ENCODE measurements at regions not wholly inside any gene's neighbourhood (a gene's known extent, or its start where the extent isn't known, plus 50 kb on each side); places are given as distances from the start of the nearest gene placed in this dataset.

- DNase-seq (ENCODE audit: low read depth, low spot score): no peak
Measured at GRCh38 chr6:33967966-33968724, 164.3 kb upstream of the MLN start.

DNA sequence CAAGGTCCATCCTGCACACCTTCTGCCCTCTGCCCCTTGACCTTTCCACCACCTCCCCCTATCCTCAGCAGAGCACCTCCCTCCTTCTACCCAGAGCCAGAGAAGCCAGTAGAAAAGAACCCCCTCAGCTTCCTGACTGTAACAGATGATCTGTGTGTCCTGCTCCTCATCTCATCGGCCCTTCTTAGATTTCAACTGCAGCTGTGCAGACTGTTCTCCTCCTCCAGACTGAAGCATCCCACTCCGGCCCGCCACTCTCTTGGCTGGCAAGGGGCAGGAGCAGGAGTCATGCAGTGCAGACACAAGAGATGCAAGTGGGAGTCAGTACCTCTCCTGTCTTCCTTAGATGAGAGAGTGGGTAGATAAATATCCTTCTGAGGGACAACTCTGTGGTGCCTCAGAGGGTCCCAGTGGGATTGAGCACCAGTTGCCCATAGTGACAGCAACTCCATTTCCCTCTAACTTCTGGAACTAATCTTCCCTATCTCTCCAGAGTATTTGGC lies 163.5 kb upstream of the MLN start:
- no peak for DNase-seq (ENCODE audit: low read depth, low spot score)

- DNase-seq (ENCODE audit: low read depth, low spot score): no peak
Measured at GRCh38 chr6:33966536-33966935, 162.7 kb upstream of the MLN start.

- DNase-seq (ENCODE audit: low read depth, low spot score): no peak
Measured at GRCh38 chr6:33965766-33966165, 162.0 kb upstream of the MLN start.

GRCh38 chr6:33964387-33964786 lies 160.6 kb upstream of the MLN start:
- DNase-seq (ENCODE audit: low read depth, low spot score): no peak

GRCh38 chr6:33963136-33963750 lies 159.4 kb upstream of the MLN start:
- no peak for DNase-seq (ENCODE audit: low read depth, low spot score)

- DNase-seq (ENCODE audit: low read depth, low spot score): no peak
Measured at GRCh38 chr6:33962246-33963027, 158.6 kb upstream of the MLN start.

- DNase-seq (ENCODE audit: low read depth, low spot score): no peak
Measured at GRCh38 chr6:33961691-33962090, 157.9 kb upstream of the MLN start.

DNA sequence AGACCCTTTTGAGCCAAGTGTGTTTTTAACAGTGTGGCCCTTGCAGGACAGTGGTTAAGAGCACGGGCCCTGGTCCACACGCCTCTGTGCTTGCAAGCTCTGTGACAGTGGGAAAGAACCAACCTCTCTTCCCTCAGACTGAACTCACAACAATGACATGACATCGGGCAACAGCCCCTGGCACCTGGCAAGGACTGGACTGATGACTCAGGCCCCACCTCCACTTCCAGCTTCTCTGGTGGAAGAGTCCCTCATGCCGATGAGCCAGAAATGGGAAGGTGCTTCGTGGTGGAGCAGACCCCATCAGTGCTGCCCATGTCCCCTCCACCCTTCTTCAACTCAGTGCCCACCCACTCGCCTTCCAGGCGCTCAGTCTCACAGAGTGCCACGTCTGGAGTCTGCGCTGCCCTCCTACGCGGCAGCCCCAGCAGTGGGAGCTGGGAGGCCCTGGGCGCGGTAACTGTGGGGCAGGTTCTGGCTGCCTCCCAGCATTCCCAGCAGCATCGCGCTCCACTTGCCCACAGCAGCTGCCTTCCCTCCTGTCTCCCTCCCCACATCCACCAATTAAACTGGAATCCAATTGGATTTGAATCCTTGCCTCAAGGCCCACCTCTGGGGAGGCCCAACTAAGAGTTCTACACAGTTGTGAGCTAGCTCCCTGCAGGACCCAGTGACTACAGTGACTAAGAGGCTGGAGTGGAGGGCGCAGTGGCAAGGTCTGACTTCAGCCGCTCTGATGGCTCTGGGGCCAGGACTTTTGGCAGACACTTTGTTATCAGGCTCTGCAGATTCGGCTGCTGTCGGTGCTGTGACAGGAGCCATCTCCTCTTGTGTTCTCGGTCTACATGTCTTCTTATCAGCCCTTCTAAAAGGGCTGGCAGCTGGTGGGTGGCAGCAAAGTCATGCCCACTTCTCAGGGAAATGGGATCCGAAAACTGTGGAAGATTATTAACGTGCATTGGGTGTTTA lies 156.8 kb upstream of the MLN start:
- no peak for DNase-seq (ENCODE audit: low read depth, low spot score)

DNA sequence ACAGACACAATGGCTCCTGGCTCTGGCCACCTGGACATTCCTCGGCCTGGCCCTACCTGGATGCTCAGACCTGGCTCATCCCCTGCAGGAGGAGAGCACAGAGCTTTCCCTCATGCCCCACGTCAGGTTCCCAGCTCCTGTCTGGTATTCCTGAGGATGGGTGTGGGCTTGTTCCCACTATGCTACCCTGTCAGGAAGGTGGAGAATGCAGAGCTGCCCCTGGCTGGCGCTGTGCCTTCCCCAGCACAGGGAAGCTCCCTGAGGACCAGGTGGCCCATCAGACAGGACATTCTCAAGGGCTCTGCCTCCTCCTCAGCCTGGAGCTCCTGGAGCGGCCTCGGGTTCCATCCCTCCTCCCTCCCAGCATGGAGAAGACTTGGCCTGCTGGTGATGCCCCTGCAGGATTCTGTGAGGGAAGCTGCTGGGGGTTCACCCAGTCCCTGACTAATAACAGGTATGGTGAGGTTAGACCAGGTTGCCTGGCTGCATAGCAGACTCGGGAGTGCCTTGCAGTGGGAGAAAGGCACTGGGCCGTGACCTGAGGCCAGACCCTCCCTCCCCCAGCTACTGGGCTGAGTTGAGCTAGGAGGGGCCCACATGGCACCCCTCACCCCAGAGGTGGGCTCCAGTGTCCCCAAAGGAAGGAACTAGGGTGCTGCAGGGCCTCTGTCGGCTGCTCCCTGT lies 156.0 kb upstream of the MLN start:
- DNase-seq (ENCODE audit: low read depth, low spot score): no peak

DNA sequence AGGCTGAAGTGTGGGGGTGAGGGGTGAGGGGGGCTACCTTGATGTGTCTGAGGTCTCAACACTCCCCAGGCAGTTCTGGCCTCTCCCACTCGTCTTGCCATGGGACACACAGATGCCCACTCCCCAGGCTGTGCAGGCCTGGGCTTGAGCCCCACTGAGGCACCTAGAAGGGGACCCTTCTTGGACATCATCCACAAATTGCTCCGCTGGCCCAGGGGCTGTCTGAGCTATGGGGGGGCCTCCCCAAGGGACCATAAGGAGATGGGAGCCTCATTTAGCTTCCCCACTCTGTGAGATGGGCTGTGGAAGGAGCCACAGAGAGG lies 155.5 kb upstream of the MLN start:
- DNase-seq (ENCODE audit: low read depth, low spot score): no peak

DNA sequence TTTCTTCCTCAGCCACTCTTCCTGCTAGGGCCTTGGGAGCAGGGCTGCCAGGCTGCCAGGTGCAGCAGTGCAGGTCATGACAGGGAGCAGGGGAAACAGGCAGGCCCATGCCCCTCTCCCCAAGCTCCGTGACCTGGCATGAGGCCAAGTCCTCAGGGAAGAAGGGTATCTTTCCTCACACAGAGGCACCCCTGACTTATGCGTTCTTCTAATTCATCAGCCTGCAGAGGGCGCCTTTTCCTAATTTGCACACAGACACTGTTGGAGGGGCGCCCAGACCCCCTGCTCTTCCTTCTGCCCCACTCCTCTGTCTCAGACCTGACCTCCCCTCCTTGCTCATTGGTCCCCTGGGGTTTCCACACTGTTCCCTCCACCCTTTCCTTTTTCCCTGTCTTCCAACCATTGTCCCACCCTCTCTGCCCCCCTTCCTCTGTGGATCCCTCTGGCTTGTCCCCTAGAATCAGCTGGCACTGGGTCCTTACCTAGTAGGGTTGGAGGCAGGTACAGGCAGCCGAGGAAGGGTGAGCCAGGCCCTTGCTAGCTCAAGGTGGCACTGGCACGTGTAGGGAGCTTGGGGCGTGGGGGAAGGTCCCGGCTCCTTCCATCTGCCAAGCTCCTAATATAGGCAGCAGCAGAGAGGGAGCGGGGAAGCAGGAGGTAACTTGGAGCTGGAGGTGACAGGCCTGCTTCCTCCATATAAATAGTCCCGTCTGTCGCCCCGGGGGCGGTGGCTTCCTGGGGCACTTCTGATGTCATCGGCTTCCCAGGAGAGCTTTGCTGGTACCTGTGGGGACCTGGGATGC lies 154.9 kb upstream of the MLN start:
- DNase-seq (ENCODE audit: low read depth, low spot score): no peak

GRCh38 chr6:33957892-33958525 lies 154.2 kb upstream of the MLN start:
- no peak for DNase-seq (ENCODE audit: low read depth, low spot score)

DNA sequence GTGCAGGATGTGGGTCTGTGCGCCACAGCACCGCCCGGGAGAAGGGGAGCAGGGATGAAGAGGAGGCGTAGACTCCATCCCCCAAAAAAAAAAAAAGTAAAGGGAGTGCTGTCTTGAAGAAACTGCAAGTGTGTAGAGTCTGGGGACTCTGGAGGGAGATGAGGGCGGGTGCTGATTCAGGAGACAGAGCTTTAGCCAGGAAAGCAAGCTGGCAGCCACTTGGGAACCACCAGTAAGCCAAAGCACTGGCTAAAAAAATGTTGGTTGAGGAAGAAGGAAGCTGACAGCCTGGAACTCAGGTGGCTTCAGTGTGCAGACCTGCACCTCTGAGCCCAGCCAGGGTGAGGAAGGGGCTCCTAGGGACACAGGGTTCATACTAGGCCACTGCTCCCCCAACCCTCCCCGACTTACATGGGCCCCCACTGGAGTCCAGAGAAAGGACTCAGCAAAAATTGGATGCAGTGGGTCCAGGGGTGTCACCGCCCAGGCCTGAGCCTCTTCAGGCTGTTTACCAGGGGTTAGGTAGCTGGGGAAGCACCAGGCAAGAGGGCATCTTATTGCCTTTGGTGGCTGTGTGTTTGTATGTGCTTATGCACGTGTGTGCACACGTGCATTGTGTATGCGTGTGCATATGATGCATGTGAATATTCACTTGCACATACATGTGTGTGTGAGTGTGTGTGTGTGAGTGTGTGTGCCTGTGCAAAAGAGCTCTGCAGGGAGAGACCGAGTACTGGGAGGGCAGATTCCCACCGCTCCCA lies 153.5 kb upstream of the MLN start:
- DNase-seq (ENCODE audit: low read depth, low spot score): no peak

DNA sequence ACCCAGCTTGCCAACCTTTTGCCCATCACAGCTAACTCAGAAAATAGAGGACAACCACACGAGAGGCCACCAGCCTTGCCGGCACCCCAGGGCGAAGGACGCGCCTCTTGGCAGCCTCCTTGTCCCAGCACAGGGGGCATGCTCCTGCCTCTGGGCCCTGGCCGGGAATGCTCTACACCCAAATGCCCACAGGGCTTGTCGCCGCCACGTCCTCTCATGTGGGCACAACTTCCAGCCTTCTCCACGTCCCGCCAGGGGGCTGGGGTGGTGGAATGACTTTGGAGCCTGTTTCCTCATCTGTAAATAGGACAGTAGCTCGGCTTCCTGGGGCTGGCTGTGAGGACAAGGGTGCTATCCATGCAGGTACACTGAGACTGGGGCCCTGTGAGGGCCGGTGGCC lies 152.4 kb upstream of the MLN start:
- DNase-seq (ENCODE audit: low read depth, low spot score): no peak

DNA sequence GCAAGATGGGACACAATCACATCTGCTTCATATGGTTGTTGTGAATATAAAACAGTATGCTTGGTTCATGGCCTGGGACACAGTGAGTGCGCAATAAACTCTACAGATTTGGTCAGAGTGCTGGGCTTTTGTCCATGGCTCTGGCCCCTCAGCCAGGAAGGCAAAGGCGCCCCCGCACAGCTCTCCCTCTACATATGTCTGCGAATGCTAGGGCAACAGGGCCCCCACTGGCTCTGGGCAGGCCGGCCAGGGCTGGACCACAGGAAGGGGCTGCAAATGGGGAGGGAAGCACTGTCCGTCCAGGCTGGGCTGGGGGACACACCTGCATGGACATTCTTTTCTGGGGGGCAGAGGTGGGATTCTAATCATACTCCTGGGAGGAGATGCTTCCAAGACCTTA lies 151.8 kb upstream of the MLN start:
- DNase-seq (ENCODE audit: low read depth, low spot score): no peak

- DNase-seq (ENCODE audit: low read depth, low spot score): no peak
Measured at GRCh38 chr6:33954453-33954852, 150.7 kb upstream of the MLN start.

GRCh38 chr6:33953171-33953570 lies 149.4 kb upstream of the MLN start:
- no peak for DNase-seq (ENCODE audit: low read depth, low spot score)

DNA sequence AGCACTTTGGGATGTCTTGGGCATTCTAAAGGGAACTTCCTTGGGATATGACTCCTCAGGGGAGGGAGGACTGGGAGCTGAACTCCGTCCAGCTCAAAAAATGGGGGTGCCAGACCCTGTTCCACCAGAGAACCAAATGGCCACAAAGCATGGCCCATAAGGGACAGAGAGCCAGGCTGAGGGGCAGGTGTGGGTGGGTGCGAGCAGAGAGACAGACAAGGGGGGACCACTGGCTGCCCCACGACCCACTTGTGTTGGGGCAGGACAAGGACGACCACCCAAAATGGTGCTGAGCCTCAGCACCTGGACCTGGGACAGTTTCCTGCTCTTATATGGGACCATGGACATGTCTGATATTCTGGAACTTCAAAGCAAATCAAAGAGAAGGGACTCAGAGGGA lies 148.2 kb upstream of the MLN start:
- DNase-seq (ENCODE audit: low read depth, low spot score): no peak

Data from iPS DF 19.7 (cell line).